GM12873 (cell line): ENCODE measurements at regions not wholly inside any gene's neighbourhood (a gene's known extent, or its start where the extent isn't known, plus 50 kb on each side); places are given as distances from the start of the nearest gene placed in this dataset.

ENCODE experiments used
- CTCF ChIP-seq: IDR thresholded peaks from 2 replicates; pipeline ENCODE4 v1.5.1; 2012; ENCODE audit warnings: low read depth, mild to moderate bottlenecking, moderate library complexity, low read length, control low read depth; ENCODE audit not compliant: insufficient read depth; ENCODE audit errors: missing control alignments

- no peak for TF ChIP-seq CTCF
These were observed 160.3 kb downstream of the SATB1 start for GRCh38 chr3:18264853-18265252.

DNA sequence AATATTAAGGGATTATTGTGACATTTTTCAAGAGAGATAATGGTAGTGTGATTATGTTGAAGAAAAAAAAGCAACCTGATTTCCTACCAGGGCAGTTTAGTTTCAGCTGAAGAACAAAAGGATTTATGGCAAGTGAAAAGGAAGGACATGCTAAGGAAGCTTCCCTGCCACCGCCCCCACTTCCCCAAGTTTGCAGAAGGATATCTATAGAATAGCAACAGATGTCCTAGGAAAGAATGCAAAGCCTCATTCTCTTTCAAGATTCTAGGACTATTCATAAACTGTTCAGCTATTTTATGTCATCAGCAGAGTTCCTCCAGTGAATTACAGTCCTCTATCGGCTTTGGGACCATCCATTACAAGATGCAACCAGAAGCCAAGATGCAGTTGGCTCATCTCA lies 160.8 kb downstream of the SATB1 start:
- TF ChIP-seq CTCF: no peak

GRCh38 chr3:18258492-18258891 lies 166.6 kb downstream of the SATB1 start:
- no peak for TF ChIP-seq CTCF

DNA sequence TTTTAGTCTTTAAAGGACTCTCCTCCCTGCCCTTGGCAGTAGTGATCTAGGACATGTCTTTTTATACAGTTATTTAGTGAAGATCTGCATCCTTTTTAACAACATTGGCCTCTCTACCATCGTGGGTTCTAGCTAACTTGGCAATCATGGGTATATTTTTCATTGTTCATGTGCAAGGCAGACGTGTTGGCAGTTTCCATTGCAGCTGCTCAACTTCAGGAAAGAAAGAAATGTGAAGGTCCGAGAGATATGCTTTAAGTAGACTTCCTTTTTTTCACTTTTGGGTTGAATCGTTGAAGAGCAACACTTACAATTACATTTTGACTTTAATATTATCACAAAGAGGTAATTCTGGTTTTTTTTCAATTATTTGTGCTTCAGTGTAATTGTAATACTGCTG lies 172.6 kb downstream of the SATB1 start:
- no peak for TF ChIP-seq CTCF

- no peak for TF ChIP-seq CTCF
These were observed 174.1 kb downstream of the SATB1 start for GRCh38 chr3:18250991-18251390.

DNA sequence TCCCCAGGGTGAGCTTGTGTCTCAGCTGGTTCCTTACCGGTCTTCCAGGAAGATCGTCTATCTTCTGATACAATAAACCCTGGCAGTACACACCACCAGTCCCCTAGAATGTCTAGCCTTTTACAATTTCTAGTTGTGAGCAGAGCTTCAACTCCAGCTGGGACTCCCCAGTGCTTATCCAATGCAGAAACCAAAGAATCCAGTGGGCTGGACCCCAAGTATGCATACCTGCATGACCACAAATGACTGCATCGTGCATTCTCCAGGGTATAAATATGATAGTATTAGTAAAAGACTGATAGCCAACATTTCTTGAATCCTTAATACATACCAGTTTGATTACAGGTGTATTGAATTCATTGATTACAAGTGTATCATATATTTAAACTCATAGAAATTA lies 176.0 kb downstream of the SATB1 start:
- no peak for TF ChIP-seq CTCF

- no peak for TF ChIP-seq CTCF
These were observed 177.3 kb downstream of the SATB1 start for GRCh38 chr3:18247776-18248310.
